ENCODE measurements at regions not wholly inside any gene's neighbourhood (a gene's known extent, or its start where the extent isn't known, plus 50 kb on each side); places are given as distances from the start of the nearest gene placed in this dataset.

- intact Hi-C loops (cut with micrococcal nuclease), result no loop called here
- H3K4me2 ChIP-seq (replicated peaks; ENCODE audit: extremely low read depth, low read length, poor library complexity, severe bottlenecking), result no peak overlapping the region
These were observed 622.4 kb downstream of the BCKDHB start for GRCh38 chr6:80728830-80729229.

GRCh38 chr6:80728101-80728750 is 621.8 kb downstream of the BCKDHB start:
- DNase-seq, result no peak
- Histone ChIP-seq H3K79me2 (ENCODE audit: insufficient read depth, low read length) (no peaks in the 10 kb centered on the region), H3K9me3 (replicated peaks in 1 of 2; ENCODE audit: control insufficient read depth in 1 of 2, insufficient read depth in 1 of 2, low read length in 2 of 2) (no peaks in the 10 kb centered on the region), H3K27ac (ENCODE audit: low read depth in 1 of 2, low read length in 2 of 2) (no peak overlapping the region), H4K20me1 (ENCODE audit: insufficient read depth, low read length) (no peaks in the 10 kb centered on the region), H3K4me3 (replicated peaks in 1 of 3; ENCODE audit: low read depth in 2 of 3, low read length in 3 of 3) (no peak overlapping the region), H3K9ac (ENCODE audit: insufficient read depth, low read length, poor library complexity, severe bottlenecking) (no peak overlapping the region), H3K36me3 (replicated peaks in 1 of 2; ENCODE audit: control insufficient read depth in 1 of 2, insufficient read depth in 2 of 2, low read length in 2 of 2) (no peaks in the 10 kb centered on the region), H3K4me2 (replicated peaks; ENCODE audit: extremely low read depth, low read length, poor library complexity, severe bottlenecking) (no peak overlapping the region), H2AFZ (ENCODE audit: insufficient read depth, low read depth, low read length, poor library complexity, severe bottlenecking) (no peak overlapping the region), H3K27me3 (ENCODE audit: control insufficient read depth in 2 of 2, insufficient read depth in 2 of 2, low read length in 2 of 2) (no peaks in the 10 kb centered on the region), H3K4me1 (ENCODE audit: control insufficient read depth in 1 of 2, insufficient read depth in 2 of 2, low read length in 2 of 2) (no peaks in the 10 kb centered on the region)
- no peaks in the 10 kb centered on the region for H3K27me3 Mint-ChIP-seq (ENCODE audit: low read depth in 3 of 3)
- H3K27ac Mint-ChIP-seq, result no peak overlapping the region
- H3K4me1 Mint-ChIP-seq, result no peaks in the 10 kb centered on the region
- no peak for TF ChIP-seq CTCF (IDR thresholded peaks at IDR 0.05)
- peaks cover 0 to 6% (median 0%) of the 10 kb centered on the region in 7 donors for H3K9me3 Mint-ChIP-seq
- no CpG with 5 or more reads among the region's 1 CpG for WGBS (ENCODE audit: insufficient coverage)
- no peaks in the 10 kb centered on the region for H3K36me3 Mint-ChIP-seq
- no peak overlapping the region for H3K4me3 Mint-ChIP-seq
- intact Hi-C loops (cut with micrococcal nuclease), result no loop called here

More at GRCh38 chr6:80728830-80729229, 622.4 kb downstream of the BCKDHB start:
- no peaks in the 10 kb centered on the region for H3K27me3 ChIP-seq (ENCODE audit: control insufficient read depth in 2 of 2, insufficient read depth in 2 of 2, low read length in 2 of 2)
- H3K4me1 Mint-ChIP-seq, result no peaks in the 10 kb centered on the region
- no peak for DNase-seq
- H3K36me3 ChIP-seq (replicated peaks in 1 of 2; ENCODE audit: control insufficient read depth in 1 of 2, insufficient read depth in 2 of 2, low read length in 2 of 2), result no peaks in the 10 kb centered on the region
- H3K4me1 ChIP-seq (ENCODE audit: control insufficient read depth in 1 of 2, insufficient read depth in 2 of 2, low read length in 2 of 2), result no peaks in the 10 kb centered on the region
- H3K79me2 ChIP-seq (ENCODE audit: insufficient read depth, low read length), result no peaks in the 10 kb centered on the region
- H3K27me3 Mint-ChIP-seq (ENCODE audit: low read depth in 3 of 3), result no peaks in the 10 kb centered on the region
- no peaks in the 10 kb centered on the region for H4K20me1 ChIP-seq (ENCODE audit: insufficient read depth, low read length)
- H3K4me3 Mint-ChIP-seq, result no peak overlapping the region
- peaks cover 0 to 6% (median 0%) of the 10 kb centered on the region in 7 donors for H3K9me3 Mint-ChIP-seq
- no peak overlapping the region for H3K4me3 ChIP-seq (replicated peaks in 1 of 3; ENCODE audit: low read depth in 2 of 3, low read length in 3 of 3)
- H3K9ac ChIP-seq (ENCODE audit: insufficient read depth, low read length, poor library complexity, severe bottlenecking), result no peak overlapping the region
- no peak overlapping the region for H3K27ac Mint-ChIP-seq
- H3K36me3 Mint-ChIP-seq, result no peaks in the 10 kb centered on the region
- H3K27ac ChIP-seq (ENCODE audit: low read depth in 1 of 2, low read length in 2 of 2), result no peak overlapping the region
- H2AFZ ChIP-seq (ENCODE audit: insufficient read depth, low read depth, low read length, poor library complexity, severe bottlenecking), result no peak overlapping the region
- WGBS (ENCODE audit: insufficient coverage), result no CpG with 5 or more reads among the region's 1 CpG
- H3K9me3 ChIP-seq (replicated peaks in 1 of 2; ENCODE audit: control insufficient read depth in 1 of 2, insufficient read depth in 1 of 2, low read length in 2 of 2), result no peaks in the 10 kb centered on the region
- TF ChIP-seq CTCF (IDR thresholded peaks at IDR 0.05), result no peak

All from CD14-positive monocyte (primary cell).